ENCODE measurements at regions not wholly inside any gene's neighbourhood (a gene's known extent, or its start where the extent isn't known, plus 50 kb on each side); places are given as distances from the start of the nearest gene placed in this dataset.

GRCh38 chr18:51802569-51803428 is 537.2 kb upstream of the DCC start:
- no peak for TF ChIP-seq EZH2phosphoT487 (IDR thresholded peaks at IDR 0.05; ENCODE audit: low read depth)
- TF ChIP-seq, protein P1, sequence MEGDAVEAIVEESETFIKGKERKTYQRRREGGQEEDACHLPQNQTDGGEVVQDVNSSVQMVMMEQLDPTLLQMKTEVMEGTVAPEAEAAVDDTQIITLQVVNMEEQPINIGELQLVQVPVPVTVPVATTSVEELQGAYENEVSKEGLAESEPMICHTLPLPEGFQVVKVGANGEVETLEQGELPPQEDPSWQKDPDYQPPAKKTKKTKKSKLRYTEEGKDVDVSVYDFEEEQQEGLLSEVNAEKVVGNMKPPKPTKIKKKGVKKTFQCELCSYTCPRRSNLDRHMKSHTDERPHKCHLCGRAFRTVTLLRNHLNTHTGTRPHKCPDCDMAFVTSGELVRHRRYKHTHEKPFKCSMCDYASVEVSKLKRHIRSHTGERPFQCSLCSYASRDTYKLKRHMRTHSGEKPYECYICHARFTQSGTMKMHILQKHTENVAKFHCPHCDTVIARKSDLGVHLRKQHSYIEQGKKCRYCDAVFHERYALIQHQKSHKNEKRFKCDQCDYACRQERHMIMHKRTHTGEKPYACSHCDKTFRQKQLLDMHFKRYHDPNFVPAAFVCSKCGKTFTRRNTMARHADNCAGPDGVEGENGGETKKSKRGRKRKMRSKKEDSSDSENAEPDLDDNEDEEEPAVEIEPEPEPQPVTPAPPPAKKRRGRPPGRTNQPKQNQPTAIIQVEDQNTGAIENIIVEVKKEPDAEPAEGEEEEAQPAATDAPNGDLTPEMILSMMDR (IDR thresholded peaks at IDR 0.05; ENCODE audit: low read depth, low read length): no peak
